ENCODE measurements at regions not wholly inside any gene's neighbourhood (a gene's known extent, or its start where the extent isn't known, plus 50 kb on each side); places are given as distances from the start of the nearest gene placed in this dataset.
A peak's percentile ranks its signal among the peaks of the same experiment; 100 is the strongest.
"Not testable (repeated sequence)": the region's sequence is repeated elsewhere in the genome, so short reads cannot be mapped to it uniquely, and the experiment has no call there.

GRCh38 chr2:17252258-17252657, 266.0 kb downstream of the RAD51AP2 start:
- DNase-seq, result no peak

DNA sequence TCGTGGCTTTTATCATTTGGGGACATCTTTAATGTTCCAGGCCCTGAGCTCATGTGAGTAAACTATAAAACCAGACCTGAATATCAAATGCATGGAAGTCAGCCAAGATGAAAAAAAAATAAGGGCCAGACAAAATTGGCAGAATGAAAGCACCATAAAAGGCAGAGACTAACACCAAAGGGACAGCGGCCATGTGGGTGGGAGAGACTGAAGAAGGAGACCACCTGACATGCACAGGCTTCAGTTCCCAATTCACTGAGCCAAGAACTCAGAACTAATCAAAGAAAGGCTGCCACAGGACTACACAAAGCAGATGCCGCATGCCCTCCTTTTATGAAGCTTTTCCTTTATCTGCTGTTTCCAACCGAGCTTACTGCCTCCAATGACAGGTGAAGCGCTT, 267.1 kb downstream of the RAD51AP2 start:
- DNase-seq, result no peak

DNA sequence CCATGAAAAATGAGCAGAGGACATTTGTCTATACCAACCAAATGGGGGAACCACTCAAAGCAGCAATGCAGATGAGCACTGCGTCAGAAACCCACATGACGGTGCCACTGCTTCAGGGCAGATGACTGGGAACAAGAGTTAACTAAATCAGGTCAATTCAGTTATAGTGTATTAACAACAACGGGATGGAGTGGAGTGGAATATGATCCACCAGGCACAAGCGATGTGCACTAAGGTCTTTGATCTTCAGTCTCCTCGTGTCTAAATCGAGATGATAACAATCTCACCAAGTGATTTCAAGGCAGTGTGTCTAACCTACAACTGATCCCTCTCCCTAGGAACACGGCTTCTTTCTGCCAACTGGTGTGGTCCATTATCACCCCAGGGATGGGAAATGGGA, 269.0 kb downstream of the RAD51AP2 start:
- no peak for DNase-seq

GRCh38 chr2:17245906-17246305, 272.3 kb downstream of the RAD51AP2 start:
- peak; percentile 8 for DNase-seq

GRCh38 chr2:17242813-17243485, 275.3 kb downstream of the RAD51AP2 start:
- no peak for DNase-seq

DNA sequence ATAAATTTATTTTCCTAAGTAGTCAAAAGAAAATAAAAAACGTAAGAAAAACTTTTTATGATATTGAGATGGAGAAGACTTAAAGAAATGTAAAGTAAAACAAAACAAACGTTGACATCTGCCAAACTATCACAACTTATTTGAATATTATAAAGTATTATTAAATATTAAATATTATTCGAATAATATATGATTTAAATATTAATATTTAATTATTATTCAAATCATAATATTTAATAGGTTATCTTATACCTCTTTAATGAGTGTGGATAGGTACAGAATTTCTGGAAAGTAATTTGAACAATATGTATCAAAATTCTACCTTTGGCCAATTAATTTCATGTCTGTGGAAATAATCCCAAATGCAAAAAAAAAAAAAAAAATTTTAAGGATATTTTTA, 278.7 kb downstream of the RAD51AP2 start:
- no peak for DNase-seq

DNA sequence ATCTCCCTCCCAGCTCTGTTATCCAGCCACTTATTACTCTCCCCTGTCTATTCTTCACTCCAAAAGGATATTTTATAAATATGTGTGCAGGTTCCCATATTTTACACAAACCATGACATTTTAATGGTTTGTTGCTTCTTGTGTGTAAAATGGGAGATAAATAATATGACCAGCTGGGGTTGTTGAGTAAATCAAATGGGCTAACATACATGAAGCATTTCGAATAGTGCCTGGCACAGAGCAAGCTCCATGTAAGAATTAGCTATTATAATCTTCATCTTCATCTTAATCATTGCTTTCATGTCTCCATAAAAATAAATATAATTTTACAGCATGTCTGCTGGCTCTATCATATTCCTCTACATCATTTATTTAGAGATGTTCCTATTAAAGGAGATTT, 283.1 kb downstream of the RAD51AP2 start:
- no peak for DNase-seq

DNA sequence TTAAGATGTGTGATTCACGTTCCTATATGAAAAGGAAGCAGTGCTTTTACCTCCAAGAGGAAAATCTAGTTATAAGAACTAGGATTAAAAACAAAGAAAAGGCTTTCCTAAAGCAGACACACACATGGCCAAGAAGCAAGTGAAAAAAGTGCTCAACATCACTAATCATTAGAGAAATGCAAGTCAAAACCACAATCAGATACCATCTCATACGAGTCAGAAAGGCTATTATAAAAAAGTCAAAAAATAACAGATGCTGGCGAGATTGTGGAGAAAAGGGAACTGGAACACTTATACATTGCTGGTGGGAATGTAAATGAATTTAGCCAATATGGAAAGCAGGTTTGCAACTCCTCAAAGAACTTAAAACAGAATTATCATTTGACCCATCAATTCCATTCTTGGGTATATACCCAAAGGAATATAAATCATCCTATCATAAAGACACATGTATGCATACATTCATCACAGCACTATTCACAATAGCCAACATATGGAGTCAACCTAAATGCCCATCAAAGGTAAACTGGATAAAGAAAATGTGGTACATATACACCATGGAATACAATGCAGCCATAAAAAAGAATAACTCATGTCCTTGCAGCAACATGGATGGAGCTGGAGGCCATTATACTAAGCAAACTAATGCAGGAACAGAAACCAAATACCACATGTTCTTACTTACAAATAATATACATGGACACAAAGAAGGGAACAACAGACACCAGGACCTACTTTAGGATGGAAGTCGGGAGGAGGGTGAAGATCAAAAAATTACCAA, 285.3 kb downstream of the RAD51AP2 start:
- DNase-seq, result peak; percentile 58

- DNase-seq, result no peak
Measured at GRCh38 chr2:17231394-17231965, 286.8 kb downstream of the RAD51AP2 start.

DNA sequence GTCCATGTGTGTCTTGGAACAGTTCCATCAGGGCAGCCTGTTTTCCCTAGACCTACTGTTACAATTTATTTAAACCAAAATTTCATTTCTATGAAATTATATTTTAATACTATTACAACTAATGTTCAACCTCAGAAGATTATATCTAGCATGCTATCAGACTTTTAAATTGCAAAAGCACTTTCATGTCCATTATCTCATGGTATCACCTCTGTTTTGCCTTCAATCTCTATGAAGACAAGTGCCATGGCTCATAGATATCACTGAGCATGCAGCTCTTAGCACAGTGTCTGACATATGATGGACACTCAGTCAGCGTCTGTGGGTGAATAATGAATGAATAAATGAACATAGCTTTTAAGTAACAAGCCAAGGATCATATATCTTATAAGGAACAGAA, 288.8 kb downstream of the RAD51AP2 start:
- DNase-seq, result no peak

- no peak for DNase-seq
Measured at GRCh38 chr2:17228461-17228860, 289.8 kb downstream of the RAD51AP2 start.

- DNase-seq, result no peak
Measured at GRCh38 chr2:17227856-17228255, 290.4 kb downstream of the RAD51AP2 start.

- peak; percentile 28 for DNase-seq
Measured at GRCh38 chr2:17226941-17227490, 291.2 kb downstream of the RAD51AP2 start.

GRCh38 chr2:17223211-17223610, 295.0 kb downstream of the RAD51AP2 start:
- DNase-seq, result peak; percentile 24

- DNase-seq, result peak; percentile 72
Measured at GRCh38 chr2:17208511-17208910, 309.7 kb downstream of the RAD51AP2 start.

DNA sequence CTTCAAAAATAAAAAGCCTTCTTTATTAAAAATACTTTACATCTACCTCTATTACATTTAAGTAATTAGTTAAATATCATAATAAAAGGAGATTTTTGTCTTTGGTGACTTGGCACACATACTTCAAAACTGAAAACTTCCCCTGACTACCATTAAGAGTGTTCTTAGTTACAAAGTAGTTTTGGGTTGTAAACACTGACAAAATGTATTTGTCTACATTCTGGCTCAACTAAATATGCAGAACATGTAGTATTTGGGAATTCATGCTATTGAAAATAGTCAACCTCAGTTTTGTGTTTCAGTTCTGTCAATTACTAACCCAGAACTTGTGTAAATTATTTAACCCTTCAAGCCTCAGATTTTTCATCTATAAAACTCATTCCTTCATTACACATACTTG, 311.5 kb downstream of the RAD51AP2 start:
- DNase-seq, result no peak

DNA sequence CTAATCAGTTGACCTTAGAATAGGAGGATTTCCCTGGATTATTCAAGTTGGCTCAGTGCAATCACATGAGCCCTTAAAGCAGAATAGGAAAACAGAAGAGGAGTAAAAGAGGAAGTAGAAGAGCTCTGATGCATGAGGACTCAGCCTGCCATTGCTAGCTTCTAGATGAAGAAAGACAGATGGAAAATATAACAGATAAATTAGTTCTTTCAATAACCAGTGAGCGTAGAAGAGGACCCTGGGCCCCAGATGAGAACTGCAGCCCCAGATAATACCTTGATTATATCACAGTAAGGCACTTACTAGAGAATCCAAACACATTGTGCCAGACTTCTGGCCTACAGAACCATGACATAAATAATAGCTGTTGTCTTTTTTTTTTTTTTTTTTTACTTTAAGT, 314.0 kb downstream of the RAD51AP2 start:
- not testable (repeated sequence) for DNase-seq

- DNase-seq, result not testable (repeated sequence)
Measured at GRCh38 chr2:17202628-17203027, 315.6 kb downstream of the RAD51AP2 start.

GRCh38 chr2:17199741-17200140, 318.5 kb downstream of the RAD51AP2 start:
- DNase-seq, result no peak

DNA sequence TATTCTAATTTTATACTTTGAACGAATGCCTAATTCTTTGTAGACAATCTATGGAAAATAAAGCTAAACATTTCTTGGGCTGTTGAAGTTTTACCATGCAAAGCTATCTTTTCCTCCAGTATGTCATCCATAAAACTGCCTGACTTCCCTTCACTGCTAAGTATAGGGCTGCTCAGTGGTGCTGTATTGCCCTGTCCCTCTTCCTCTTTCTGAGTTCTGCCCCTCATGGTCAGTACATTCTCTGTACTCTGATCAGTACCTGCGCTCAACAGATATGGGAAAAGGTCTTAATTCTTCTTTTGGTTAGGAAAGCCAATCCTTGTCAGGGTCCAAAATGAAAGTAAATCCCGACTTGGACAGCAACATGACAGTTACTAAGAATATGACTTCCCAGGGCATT, 321.9 kb downstream of the RAD51AP2 start:
- DNase-seq, result no peak

GRCh38 chr2:17195016-17195415, 323.2 kb downstream of the RAD51AP2 start:
- peak; percentile 34 for DNase-seq

- DNase-seq, result no peak
Measured at GRCh38 chr2:17194083-17194482, 324.2 kb downstream of the RAD51AP2 start.

DNA sequence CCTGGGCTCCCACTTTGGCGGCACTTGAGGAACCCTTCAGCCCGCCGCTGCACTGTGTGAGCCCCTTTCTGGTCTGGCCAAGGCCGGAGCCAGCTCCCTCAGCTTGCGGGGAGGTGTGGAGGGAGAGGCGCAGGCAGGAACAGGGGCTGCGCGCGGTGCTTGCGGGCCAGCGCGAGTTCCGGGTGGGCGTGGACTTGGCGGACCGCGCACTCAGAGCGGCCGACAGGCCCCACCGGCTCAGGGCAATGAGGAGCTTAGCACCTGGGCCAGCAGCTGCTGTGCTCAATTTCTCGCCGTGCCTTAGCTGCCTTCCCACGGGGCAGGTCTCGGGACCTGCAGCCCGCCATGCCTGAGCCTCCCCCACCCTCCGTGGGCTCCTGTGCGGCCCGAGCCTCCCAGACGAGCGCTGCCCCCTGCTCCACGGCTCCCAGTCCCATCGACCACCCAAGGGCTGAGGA, 324.8 kb downstream of the RAD51AP2 start:
- not testable (repeated sequence) for DNase-seq
